ENCODE measurements at regions not wholly inside any gene's neighbourhood (a gene's known extent, or its start where the extent isn't known, plus 50 kb on each side); places are given as distances from the start of the nearest gene placed in this dataset.

- DNase-seq = no peak
Measured at GRCh38 chr18:76113101-76113500, 381.9 kb downstream of the ZNF516 start.

GRCh38 chr18:76102626-76103025 lies 392.4 kb downstream of the ZNF516 start:
- DNase-seq = no peak

- DNase-seq = no peak
Measured at GRCh38 chr18:76102156-76102555, 392.9 kb downstream of the ZNF516 start.

- no peak for DNase-seq
Measured at GRCh38 chr18:76099931-76100457, 395.0 kb downstream of the ZNF516 start.

GRCh38 chr18:76098674-76099411 lies 396.2 kb downstream of the ZNF516 start:
- no peak for DNase-seq

GRCh38 chr18:76081536-76081935 lies 413.5 kb downstream of the ZNF516 start:
- no peak for DNase-seq

- DNase-seq = no peak
Measured at GRCh38 chr18:76080430-76080829, 414.6 kb downstream of the ZNF516 start.

GRCh38 chr18:76075777-76076176 lies 419.3 kb downstream of the ZNF516 start:
- no peak for DNase-seq

GRCh38 chr18:76064998-76065397 lies 430.0 kb downstream of the ZNF516 start:
- DNase-seq = no peak

- no peak for DNase-seq
Measured at GRCh38 chr18:76058146-76058545, 436.9 kb downstream of the ZNF516 start.

GRCh38 chr18:76057386-76057785 lies 437.7 kb downstream of the ZNF516 start:
- no peak for DNase-seq

GRCh38 chr18:76056471-76057110 lies 438.5 kb downstream of the ZNF516 start:
- no peak for DNase-seq

- DNase-seq = no peak
Measured at GRCh38 chr18:76055578-76055977, 439.5 kb downstream of the ZNF516 start.

- no peak for DNase-seq
Measured at GRCh38 chr18:76055025-76055424, 440.0 kb downstream of the ZNF516 start.

GRCh38 chr18:76054156-76054555 lies 440.9 kb downstream of the ZNF516 start:
- no peak for DNase-seq

- no peak for DNase-seq
Measured at GRCh38 chr18:76053551-76053950, 441.5 kb downstream of the ZNF516 start.

- no peak for DNase-seq
Measured at GRCh38 chr18:76052227-76052595, 442.8 kb downstream of the ZNF516 start.

- no peak for DNase-seq
Measured at GRCh38 chr18:76051396-76052226, 443.4 kb downstream of the ZNF516 start.

GRCh38 chr18:76046221-76046620 lies 448.8 kb downstream of the ZNF516 start:
- DNase-seq = no peak

GRCh38 chr18:76042511-76042910 lies 452.5 kb downstream of the ZNF516 start:
- DNase-seq = no peak

GRCh38 chr18:76018210-76018609 lies 476.8 kb downstream of the ZNF516 start:
- DNase-seq = no peak

GRCh38 chr18:76013057-76013456 lies 482.0 kb downstream of the ZNF516 start:
- no peak for DNase-seq

- DNase-seq = no peak
Measured at GRCh38 chr18:76005632-76006208, 489.3 kb downstream of the ZNF516 start.
